ENCODE measurements at regions not wholly inside any gene's neighbourhood (a gene's known extent, or its start where the extent isn't known, plus 50 kb on each side); places are given as distances from the start of the nearest gene placed in this dataset.
A peak's percentile ranks its signal among the peaks of the same experiment; 100 is the strongest.

DNA sequence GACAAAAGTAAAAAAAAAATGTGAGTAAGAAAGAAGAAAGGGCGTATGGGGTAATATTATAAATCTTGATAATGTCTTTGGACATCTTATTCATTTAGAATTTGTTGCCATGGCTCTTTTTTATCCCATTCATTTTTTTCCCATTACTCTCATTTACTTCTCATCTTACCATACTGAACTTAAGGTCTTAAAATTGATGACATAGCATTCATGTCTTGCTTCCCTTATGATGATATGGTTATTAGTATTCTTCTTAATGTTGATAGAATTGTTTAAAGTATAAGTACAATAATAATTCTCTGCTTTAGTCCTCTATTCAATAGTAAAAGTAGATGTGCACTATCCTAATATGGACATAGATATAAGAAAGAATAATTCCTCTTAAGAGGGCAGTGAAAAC, 204.1 kb upstream of the KLF12 start:
- TF ChIP-seq EP300 (IDR thresholded peaks at IDR 0.05) (no peak), POLR2AphosphoS5 (IDR thresholded peaks at IDR 0.05) (no peak), POLR2A (IDR thresholded peaks at IDR 0.05) (no peak)
- TF ChIP-seq, protein P1, sequence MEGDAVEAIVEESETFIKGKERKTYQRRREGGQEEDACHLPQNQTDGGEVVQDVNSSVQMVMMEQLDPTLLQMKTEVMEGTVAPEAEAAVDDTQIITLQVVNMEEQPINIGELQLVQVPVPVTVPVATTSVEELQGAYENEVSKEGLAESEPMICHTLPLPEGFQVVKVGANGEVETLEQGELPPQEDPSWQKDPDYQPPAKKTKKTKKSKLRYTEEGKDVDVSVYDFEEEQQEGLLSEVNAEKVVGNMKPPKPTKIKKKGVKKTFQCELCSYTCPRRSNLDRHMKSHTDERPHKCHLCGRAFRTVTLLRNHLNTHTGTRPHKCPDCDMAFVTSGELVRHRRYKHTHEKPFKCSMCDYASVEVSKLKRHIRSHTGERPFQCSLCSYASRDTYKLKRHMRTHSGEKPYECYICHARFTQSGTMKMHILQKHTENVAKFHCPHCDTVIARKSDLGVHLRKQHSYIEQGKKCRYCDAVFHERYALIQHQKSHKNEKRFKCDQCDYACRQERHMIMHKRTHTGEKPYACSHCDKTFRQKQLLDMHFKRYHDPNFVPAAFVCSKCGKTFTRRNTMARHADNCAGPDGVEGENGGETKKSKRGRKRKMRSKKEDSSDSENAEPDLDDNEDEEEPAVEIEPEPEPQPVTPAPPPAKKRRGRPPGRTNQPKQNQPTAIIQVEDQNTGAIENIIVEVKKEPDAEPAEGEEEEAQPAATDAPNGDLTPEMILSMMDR (IDR thresholded peaks at IDR 0.05), result no peak
- Histone ChIP-seq H3K4me1 (no peaks in the 10 kb centered on the region), H3K36me3 (no peaks in the 10 kb centered on the region), H3K4me3 (no peak overlapping the region), H3K27ac (no peak overlapping the region), H3K27me3 (no peaks in the 10 kb centered on the region), H3K9me3 (peaks cover 0 to 6% (median 0%) of the 10 kb centered on the region in 3 donors)
- no peak for ATAC-seq
- WGBS, 2 donors (ENCODE audit: low coverage in 1 of 2), result 86 to 88% methylated on average over 1 of the region's 1 CpG

DNA sequence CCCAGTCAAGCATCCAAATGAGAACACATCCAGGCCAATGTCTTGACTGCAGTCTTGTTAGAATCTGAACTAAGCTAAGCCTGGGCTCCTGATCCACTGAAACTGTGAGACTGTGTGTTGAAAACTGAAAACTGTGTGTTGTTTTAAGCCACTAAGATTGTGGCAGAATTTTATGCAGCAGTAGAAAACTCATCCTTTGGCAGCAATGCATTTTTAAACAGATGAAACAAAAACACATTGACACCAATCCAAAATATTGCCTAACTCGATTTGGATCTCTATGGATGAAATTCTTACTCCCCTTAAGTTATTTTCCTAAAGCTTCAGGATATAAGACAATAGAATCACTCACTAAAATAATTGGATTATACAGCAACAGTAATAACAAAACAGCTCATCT, 202.3 kb upstream of the KLF12 start:
- TF ChIP-seq POLR2A (IDR thresholded peaks at IDR 0.05), result no peak
- TF ChIP-seq, protein P1 (IDR thresholded peaks at IDR 0.05), result no peak
- no peak for TF ChIP-seq EP300 (IDR thresholded peaks at IDR 0.05)
- no peak for TF ChIP-seq POLR2AphosphoS5 (IDR thresholded peaks at IDR 0.05)
- Histone ChIP-seq H3K4me3 (no peak overlapping the region), H3K9me3 (peaks cover 0 to 6% (median 0%) of the 10 kb centered on the region in 3 donors), H3K36me3 (no peaks in the 10 kb centered on the region), H3K27ac (no peak overlapping the region), H3K4me1 (no peaks in the 10 kb centered on the region), H3K27me3 (no peaks in the 10 kb centered on the region)
- no peak for ATAC-seq
- WGBS, 2 donors (ENCODE audit: low coverage in 1 of 2), result 44 to 67% methylated on average over 1 of the region's 1 CpG

DNA sequence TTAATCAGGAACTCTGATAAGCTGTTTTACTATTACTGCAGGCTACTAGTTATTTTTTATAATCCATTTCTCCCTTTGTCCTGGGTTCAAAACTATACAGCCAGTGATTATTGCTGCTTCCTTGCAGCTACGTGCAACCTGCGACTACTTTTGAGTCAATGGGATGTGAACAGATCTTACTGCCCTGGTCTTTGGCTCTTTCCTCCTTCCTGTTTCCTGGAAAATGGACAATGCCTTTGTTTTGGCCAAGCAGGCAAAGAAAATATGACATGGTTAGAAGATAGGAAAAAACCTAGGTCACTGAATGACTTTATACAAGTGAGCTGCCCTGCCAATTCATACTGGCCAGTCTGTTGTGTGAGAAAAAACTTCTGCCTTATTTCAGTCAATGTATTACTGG, 201.2 kb upstream of the KLF12 start:
- 80 to 96% methylated on average over 1 to 2 of the region's 2 CpGs for WGBS, 2 donors (ENCODE audit: low coverage in 1 of 2)
- Histone ChIP-seq H3K27ac (no peak overlapping the region), H3K4me3 (no peak overlapping the region), H3K27me3 (no peaks in the 10 kb centered on the region), H3K36me3 (no peaks in the 10 kb centered on the region), H3K9me3 (peaks cover 0 to 6% (median 0%) of the 10 kb centered on the region in 3 donors), H3K4me1 (no peaks in the 10 kb centered on the region)
- no peak for TF ChIP-seq EP300 (IDR thresholded peaks at IDR 0.05)
- TF ChIP-seq, protein P1 (IDR thresholded peaks at IDR 0.05), result no peak
- no peak for TF ChIP-seq POLR2AphosphoS5 (IDR thresholded peaks at IDR 0.05)
- no peak for TF ChIP-seq POLR2A (IDR thresholded peaks at IDR 0.05)
- ATAC-seq, result no peak

DNA sequence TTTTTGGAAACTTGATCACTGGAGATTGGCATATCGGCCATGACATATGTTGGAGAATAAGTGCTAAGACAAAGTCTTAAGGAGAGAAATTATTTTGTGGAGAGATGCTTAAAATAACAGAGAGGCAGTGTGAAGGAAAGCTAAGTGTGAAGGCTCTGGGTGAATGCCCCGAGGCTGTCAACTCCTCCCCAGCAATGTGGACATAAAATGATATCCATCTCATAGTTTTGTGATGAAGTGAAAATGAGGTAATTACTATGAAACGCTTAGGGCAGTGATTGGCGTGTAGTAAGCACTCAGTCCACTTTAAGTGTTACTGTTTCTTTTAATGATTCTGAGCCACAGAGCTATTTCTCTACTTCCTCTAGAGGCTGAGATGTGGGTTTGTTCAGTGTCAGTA, 195.8 kb upstream of the KLF12 start:
- TF ChIP-seq EP300 (IDR thresholded peaks at IDR 0.05), result no peak
- TF ChIP-seq POLR2A (IDR thresholded peaks at IDR 0.05), result no peak
- TF ChIP-seq, protein P1 (IDR thresholded peaks at IDR 0.05), result no peak
- TF ChIP-seq POLR2AphosphoS5 (IDR thresholded peaks at IDR 0.05), result no peak
- Histone ChIP-seq H3K4me1 (peaks cover 0 to 6% (median 0%) of the 10 kb centered on the region in 3 donors), H3K27me3 (no peaks in the 10 kb centered on the region), H3K36me3 (no peaks in the 10 kb centered on the region), H3K4me3 (no peak overlapping the region), H3K27ac (no peak overlapping the region), H3K9me3 (no peaks in the 10 kb centered on the region)
- 83 to 84% methylated on average over 3 to 4 of the region's 4 CpGs for WGBS, 2 donors (ENCODE audit: low coverage in 1 of 2)
- ATAC-seq, result no peak

DNA sequence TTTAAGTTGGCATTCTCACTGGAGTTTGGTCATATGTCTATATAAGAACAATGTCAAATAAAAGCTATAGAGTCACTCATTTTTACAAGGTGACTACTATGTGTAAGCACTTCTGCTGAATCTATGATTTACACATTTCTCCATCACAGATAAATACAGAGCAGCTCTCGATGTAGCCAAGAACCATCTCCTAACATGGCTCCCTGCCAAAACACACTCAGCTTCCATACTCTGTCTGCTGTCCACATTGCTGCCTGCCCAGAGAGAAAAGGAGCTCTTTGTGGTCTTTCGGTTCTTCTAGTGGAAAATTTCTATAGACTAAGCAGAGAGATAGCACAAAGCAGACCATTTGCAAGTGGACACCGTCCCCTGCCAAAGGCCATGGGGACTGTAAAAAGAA, 190.9 kb upstream of the KLF12 start:
- Histone ChIP-seq H3K9me3 (no peaks in the 10 kb centered on the region), H3K27me3 (no peaks in the 10 kb centered on the region), H3K27ac (peak overlapping the region in 2 of 4 donors; percentile 41 to 53), H3K4me3 (no peak overlapping the region), H3K36me3 (no peaks in the 10 kb centered on the region), H3K4me1 (peaks cover 0 to 12% (median 0%) of the 10 kb centered on the region in 3 donors)
- TF ChIP-seq, protein P1 (IDR thresholded peaks at IDR 0.05), result no peak
- TF ChIP-seq POLR2AphosphoS5 (IDR thresholded peaks at IDR 0.05), result no peak
- no peak for TF ChIP-seq POLR2A (IDR thresholded peaks at IDR 0.05)
- no peak for TF ChIP-seq EP300 (IDR thresholded peaks at IDR 0.05)
- ATAC-seq, result peak; percentile 55
- WGBS, 2 donors (ENCODE audit: low coverage in 1 of 2), result 0 to 3% methylated on average over 3 of the region's 3 CpGs

Data from gastroesophageal sphincter (tissue), 4 donors.